ENCODE measurements at regions not wholly inside any gene's neighbourhood (a gene's known extent, or its start where the extent isn't known, plus 50 kb on each side); places are given as distances from the start of the nearest gene placed in this dataset.

DNA sequence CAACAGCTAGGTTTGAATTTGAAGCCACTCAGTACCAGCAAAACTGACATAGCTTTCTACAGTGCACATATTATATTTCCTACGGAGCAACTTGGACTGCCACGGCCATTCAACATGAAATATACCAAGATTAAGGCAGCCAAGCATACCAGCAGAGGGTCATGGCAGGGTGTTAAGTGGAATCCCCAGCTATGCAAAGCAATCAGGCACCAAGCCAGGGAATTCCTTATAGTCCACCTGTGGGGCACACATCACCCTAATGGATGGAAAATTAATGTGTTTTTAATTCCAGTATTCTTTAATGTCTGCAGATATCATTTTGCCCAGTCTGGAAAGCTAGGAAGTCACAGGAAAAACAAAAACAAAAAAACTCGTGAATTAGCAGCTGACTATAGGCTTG, 1190.3 kb downstream of the EFNB2 start:
- no peak for DNase-seq (ENCODE audit: extremely low read depth in 1 of 2, low read depth in 1 of 2)

DNA sequence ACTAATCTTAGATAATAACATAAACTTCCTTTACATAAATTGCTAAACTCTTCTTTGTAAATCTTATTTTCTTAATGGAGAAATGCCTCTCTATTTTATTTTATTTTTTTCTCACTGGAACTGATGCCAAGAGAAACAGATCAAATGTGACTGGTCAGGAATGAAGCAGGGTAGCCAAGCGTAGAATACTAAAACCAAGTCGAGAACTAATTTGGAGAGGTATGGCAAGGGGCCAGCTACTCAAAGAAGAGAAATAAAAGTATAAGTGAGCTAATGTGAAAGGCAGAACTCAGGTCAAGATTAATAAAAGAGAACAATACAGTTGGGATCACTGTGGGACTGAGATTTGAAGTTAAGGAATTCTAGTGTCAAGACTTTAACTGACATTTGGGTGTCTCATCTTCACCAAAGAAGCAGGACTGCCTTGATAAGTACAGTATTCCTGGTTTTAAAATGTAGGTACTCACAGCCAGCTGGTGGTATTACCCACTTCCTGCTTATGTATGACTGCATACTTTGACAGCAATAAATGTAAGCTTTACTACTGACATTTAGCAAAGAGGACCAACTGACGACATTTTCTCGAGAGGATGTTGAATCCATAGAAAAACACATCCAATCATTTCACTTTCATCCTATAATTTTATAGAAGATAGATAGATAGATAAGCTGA, 1192.2 kb downstream of the EFNB2 start:
- DNase-seq (ENCODE audit: extremely low read depth in 1 of 2, low read depth in 1 of 2) = no peak

DNA sequence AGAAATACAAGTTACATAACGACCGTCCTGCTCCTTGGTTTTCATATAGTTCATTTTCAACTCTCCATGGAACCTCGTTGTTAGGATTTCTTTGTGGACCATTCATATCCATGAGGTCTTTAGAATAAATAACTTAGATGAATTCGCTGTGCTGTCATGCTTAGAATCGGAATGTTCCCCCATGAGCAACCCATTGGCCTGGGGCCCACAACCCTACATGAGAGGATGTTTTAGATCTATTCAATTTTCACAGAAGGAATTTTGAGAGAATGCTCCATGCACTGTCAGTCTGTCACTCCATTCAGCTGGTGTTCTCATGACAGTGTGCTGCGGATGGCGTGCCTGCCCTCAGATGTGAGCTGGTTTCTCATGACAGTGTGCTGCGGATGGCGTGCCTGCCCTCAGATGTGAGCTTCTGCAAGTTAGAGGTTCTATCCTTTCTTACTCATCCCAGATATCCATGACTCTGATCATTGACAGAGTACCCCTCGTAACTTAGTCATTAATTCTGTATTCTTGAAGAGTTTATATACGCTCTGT, 1193.1 kb downstream of the EFNB2 start:
- DNase-seq (ENCODE audit: extremely low read depth in 1 of 2, low read depth in 1 of 2) = no peak

DNA sequence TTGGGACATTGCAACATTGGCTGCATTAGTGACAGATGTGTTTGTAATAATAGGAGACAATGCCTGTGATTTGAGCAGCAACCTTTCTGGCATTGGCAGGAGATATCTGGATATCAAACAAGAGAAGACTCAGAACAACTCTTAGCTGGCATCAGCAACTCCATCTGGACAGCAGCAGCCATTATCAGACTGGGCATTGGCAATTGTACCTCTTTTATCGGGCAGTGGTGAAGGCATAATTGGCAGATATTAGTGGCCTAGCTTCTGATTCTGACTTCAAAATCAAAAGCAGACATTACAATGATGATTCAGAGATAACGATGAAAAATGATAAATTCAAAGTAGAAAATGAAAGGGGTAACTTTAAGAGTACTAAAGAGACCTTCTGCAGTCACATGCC, 1193.7 kb downstream of the EFNB2 start:
- DNase-seq (ENCODE audit: extremely low read depth in 1 of 2, low read depth in 1 of 2) = no peak

DNA sequence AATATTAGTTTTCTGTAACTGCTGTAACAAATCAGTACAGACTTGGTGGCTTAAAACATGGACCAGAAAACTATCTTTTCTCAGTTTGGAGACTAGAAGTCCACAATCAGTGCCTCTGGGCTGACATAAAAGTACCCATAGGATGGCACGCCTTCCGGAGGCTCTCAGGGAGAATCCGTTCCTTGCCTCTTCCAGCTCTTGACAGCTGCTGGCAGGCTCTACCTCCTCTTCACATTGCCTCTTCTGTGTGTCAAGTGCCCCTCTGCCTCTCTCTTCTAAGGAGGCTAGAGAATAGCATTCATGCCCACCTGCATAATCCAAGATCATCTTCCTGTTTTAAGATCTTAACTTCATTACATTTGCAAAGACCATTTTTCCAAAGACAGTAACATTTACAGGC, 1194.2 kb downstream of the EFNB2 start:
- no peak for DNase-seq (ENCODE audit: extremely low read depth in 1 of 2, low read depth in 1 of 2)

DNA sequence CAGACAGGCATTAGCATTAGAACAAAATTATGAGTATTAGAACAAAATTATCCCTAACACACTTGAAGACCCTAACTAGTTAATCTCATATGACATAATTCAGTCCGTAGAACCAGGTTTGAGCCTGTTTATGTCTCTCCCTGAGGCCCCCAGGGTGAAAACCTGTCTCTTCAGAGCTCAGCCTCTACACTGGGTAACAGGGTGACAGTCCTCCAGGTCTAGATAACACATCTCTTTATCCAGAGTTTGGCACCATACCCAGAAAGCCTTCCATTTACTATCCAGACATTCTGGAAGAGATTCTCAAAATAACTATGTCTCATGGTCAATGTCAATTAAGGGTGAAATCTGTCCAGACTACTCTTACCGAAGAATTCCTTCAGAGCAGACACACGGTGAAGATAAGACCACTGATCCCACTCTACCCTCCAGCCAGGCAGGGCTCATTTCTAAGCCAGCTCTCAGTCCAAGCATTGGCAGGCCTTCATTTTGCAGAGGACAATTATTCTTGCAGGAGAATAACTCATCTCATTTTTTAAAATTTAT, 1195.3 kb downstream of the EFNB2 start:
- no peak for DNase-seq (ENCODE audit: extremely low read depth in 1 of 2, low read depth in 1 of 2)

DNA sequence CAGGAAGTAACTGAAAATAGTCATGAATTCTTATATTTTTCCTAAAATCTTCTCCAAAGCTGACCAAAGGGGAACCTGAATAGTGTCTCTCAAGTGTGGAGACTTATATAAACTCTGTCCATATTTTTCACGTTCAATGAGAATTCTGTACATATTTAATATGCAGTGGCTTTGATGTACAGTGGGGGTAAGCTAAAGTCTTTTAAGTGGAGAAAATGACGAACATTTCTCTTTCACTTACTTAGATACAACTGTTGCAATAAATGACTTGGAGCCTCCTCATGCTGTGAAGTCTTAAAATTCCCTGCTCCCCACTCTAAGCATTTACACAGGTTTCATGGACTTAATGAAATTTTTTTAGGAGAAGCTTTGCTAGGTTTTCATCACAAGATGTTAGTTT, 1196.7 kb downstream of the EFNB2 start:
- no peak for DNase-seq (ENCODE audit: extremely low read depth in 1 of 2, low read depth in 1 of 2)

DNA sequence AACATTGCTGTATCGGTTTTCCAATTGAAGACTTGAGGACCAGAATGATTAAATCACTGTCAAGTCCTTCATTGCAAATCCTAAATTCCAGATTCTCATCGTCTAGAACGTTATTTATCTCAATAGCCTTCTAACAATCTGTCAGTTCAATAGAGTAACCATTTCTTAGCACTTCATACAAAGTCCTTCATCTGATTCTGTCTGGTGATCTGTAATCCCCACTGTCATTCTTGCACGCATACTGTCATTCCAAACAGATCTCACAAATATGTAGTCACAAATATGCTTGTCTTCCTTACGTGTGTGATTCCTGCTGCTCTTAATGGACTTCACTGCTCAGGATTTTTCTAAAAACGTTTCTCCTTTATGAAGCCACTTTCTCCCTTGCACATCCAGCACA, 1197.5 kb downstream of the EFNB2 start:
- DNase-seq (ENCODE audit: extremely low read depth in 1 of 2, low read depth in 1 of 2) = no peak

DNA sequence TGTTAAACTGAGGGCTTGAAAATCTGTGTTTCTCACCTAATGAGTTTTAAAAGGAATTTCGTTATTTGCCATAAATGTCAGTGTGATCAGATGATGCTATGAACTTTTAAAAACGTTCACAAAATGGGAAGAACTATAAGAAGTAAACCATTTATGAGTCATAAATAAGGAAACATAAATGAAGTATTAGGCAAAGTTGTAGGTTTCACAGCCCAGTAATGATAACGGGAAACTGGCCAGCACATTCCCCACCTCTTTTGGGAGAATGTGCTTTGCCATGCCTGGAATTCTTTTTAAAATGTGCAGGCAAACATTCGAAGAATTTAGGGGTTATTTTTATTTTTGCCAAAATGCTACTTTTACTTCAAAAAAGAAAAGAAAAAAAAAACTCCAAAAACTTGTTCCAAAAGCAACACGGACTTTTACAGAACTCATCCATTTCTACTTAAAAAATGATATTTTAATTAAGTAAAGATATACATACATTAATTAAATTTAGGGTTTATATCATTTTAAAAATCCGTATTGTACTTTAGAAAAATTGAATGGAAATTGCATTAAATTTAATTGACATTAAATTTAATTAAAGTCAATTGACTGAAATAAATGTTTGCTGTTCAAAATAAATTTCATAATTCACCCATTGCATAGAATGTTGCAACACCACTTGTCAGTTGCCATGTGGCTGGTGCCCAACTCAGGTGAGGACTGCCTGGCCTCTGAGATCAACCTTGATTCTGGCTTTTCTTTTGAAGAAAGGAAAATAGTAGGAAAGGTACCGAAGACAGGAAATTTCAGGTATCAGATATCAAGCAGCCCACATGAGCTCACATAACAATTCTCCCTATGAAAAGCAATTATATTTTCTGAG, 1198.5 kb downstream of the EFNB2 start:
- no peak for DNase-seq (ENCODE audit: extremely low read depth in 1 of 2, low read depth in 1 of 2)

DNA sequence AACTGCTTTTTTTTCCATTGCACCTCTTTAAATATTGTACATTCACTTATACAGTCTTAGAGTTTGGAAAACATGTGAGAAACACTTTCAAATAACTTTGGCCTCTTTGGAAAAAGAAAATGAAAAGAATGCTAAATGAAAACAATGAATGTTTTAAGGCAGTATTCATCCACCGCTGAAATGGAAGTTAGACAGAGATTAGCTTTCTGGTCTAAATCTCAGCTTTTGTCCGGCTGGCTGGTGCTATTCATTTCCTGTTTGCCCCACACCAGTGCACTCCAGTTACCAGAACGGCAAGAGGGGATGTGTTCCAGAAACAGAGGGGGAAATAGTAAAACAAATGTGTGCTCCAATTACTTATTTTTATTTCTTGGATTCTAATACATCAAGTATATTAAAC, 1201.3 kb downstream of the EFNB2 start:
- DNase-seq (ENCODE audit: extremely low read depth in 1 of 2, low read depth in 1 of 2) = no peak

DNA sequence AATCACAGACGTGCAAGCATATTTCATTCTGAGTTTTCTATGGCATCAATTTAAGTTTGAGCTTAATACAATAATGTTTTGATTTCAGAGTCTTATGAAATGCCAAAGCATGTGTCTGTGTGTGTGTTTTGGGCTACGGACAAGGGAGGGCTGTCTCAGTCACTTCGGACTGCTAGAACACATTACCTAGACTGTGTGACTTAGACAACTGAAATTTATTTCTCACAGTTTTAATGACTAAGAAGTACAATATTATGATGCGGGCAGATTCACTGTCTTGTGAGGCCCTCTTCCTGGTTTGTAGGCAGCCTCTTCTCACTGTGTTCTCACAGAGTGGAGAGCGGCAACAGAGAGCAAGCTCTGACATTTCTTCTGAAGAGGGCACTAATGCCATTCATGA, 1202.0 kb downstream of the EFNB2 start:
- no peak for DNase-seq (ENCODE audit: extremely low read depth in 1 of 2, low read depth in 1 of 2)

DNA sequence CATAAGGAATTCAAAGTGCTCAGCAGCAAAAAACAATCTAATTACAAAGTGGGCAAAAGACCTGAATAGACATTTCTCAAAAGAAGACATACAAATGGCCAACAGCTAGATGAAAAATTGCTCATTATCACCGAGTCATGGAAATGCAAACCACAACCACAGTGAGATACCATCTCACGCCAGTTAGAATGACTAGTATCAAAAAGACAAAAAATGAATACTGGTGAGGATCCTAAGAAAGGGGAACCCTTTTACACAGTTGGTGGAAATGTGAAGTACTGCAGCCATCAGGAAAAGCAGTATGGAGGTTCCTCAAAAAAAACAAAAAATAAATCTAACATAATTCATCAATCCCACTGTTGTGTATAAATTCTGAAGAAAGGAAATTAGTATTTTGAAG, 1206.1 kb downstream of the EFNB2 start:
- DNase-seq (ENCODE audit: extremely low read depth in 1 of 2, low read depth in 1 of 2) = no peak

DNA sequence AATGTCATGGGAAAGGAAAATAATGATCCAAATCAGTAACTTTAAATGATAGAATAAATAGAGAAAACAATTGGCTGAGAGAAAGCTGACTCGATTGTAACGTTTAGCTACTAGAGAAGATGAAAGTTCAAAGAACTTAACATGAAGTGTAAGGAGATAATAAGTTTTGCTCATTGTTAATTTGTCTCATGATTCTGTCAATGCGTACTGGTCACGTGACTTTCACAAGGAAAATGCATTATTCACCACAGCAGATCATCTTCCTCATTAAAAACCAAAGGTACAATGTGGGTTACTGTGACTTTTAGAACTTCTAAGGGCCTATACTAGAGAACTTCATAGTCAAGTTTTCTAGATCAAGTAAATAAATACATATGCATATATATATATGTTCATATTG, 1207.2 kb downstream of the EFNB2 start:
- DNase-seq (ENCODE audit: extremely low read depth in 1 of 2, low read depth in 1 of 2) = no peak

DNA sequence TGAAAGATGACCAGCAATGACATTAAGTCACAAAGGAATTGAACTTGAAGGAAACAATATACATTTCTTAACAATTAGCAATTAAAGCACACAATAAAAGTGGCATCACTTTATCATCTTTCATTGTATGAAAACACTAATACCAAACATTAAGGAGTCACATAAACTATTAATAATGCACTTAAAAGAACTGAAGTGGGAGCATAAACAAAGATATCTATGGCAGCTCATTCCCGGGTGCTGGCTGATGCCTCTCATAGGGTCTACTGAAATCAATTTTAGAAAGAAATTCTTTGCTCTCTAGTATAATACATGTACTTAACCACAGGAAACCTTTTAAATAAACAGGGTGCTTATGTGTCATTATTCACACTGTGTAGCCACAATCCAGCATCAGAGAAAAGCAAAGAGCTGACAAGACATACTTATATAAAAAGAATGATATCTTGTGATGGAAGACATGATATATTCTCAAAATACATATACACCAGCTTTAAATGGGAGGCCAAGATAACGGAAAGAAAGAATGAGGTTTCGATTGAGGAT, 1207.8 kb downstream of the EFNB2 start:
- DNase-seq (ENCODE audit: extremely low read depth in 1 of 2, low read depth in 1 of 2) = no peak

DNA sequence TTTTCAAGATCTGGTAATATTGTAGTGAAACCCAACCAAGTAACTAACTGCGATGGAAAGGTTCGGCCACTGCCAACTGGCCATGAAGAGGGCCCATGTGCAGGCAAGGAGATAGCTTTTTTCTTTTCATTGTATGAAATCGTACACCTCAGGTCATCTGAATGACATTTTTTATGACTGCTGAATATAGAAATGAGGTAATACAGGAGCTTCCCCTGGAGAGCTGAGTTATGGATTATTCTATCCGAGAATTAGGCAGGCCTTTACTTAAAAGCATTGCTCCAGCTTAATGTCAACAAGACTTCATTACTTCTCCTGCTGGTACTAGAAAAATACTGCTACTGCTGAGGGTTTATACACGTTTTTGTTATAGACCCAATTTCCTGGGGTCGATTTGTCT, 1215.6 kb downstream of the EFNB2 start:
- no peak for DNase-seq (ENCODE audit: extremely low read depth in 1 of 2, low read depth in 1 of 2)

DNA sequence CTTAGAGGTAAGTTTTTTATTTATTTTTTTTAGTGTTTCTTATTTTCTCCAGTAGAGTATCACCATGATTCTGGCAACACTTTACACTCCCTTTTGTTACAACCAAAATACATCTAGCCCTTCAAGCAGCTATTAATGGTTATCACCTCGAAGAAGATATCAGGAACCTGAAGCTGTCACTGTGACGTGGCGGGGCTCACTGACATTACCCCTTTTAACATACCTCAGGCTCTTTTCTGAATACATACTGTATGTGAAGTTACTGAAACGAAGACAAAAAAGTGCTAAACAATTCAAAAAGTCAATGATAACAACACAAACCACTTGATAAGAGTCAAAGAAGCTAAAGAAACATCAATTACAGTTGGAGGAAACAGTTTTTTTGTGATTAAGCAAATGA, 1218.7 kb downstream of the EFNB2 start:
- DNase-seq (ENCODE audit: extremely low read depth in 1 of 2, low read depth in 1 of 2) = no peak

DNA sequence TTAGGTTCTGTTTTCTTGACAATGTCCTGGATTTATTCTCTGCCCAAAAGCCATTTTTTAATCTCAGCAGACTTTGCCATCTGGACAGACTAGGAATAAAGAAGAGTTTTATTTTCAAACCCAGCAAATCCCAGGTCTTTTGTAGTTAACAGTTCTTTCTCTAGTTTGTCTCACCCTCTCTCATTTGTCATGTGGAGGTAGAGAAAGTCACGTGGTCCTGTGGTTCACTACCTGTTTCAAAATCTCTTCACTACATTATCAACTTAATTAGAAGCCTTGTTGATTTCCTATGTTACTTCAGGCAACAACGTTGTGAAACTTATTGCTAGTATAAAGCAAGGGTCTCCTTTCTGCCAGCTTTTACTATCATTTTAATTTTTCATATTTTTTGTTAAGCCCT, 1222.6 kb downstream of the EFNB2 start:
- DNase-seq (ENCODE audit: extremely low read depth in 1 of 2, low read depth in 1 of 2) = no peak

DNA sequence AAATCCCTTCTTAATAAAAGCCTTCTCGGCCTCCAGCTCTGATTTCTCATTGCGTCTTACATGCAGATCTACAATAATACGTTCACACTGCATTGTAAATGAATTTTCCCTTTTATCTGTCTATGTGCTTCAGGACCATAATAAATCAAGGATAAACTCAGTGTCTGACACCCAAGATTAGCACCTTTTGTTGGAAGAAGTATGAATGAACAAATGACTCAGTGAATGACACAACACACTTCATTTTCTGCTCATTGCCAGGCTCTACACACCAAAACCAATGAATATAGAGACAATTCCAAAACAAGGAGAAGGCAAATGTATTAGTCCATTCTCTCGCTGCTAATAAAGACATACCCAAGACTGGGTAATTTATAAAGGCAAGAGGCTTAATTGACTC, 1224.4 kb downstream of the EFNB2 start:
- DNase-seq (ENCODE audit: extremely low read depth in 1 of 2, low read depth in 1 of 2) = no peak

DNA sequence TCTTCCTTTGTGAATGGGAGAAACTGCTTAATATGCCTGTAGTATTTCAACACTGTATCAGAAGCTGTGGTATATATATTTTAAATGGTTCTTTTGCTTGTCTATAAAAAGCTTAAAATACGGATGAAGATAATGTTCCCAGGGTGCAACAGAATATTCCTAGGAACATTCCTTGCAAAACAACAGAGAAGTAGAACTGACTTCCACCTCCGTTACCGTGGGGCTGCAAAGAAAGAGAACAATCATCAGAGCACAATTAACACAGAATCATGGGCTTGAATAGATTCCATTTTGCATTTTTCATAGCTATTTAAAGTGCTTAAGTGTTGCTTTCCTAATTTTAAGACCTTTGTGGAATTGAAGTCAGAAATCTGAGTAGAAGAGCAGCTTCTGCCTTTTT, 1227.7 kb downstream of the EFNB2 start:
- no peak for DNase-seq (ENCODE audit: extremely low read depth in 1 of 2, low read depth in 1 of 2)

DNA sequence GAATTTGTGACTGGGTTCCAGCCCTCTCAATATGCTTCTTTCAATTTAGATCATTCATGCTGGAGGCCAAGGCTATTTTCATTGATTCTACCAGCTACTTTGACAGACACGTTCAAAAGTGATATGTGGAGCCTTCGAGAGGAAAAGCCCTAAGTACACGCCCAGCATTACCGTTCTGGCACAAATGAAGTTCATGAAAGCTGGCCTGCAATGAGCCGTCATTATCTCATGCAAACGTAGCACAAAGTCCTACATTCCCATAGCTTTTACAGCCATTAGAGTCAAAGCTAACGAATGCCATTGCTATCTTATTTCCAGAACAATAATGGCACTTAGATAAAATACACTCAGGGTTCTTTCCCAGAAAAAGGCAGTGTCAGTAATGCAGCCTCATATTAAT, 1237.6 kb downstream of the EFNB2 start:
- no peak for DNase-seq (ENCODE audit: extremely low read depth in 1 of 2, low read depth in 1 of 2)

DNA sequence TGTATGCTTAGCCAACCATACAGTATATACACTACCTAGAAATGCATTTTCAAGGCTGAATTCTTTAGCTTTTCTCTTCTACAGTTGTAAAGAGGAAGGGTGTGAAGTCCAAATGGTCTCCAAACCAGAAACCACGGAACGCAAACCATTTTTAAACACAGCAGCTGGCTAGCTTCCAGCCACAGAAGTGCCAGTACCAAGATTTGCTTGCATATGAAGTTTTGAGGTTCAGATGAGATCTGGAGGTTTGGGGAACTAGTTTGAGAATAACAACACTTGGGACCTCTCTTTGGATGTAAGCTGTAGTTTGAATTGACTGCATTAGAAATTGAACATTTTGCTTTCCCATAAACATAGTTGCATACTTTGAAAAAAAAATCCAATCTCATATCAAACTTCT, 1243.5 kb downstream of the EFNB2 start:
- DNase-seq (ENCODE audit: extremely low read depth in 1 of 2, low read depth in 1 of 2) = no peak

DNA sequence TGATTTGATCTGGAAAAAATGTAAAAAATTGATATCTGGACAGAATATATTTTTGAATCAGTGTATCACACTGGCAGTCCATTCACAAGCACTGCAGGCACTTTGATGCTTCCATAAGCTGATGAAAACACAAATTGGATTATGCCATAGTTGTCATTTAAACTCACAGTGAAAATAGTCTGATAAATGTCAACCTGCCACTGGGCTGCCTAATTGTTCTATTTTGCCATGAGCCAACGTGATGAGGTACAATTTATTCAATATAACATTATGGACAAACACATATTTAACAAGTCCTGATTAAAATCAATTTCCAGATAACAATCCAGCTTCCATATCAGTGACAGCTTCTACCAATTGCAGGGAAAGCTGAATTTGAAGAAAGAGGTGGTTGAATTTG, 1244.9 kb downstream of the EFNB2 start:
- no peak for DNase-seq (ENCODE audit: extremely low read depth in 1 of 2, low read depth in 1 of 2)
